LNCaP clone FGC (cell line): ENCODE measurements at regions not wholly inside any gene's neighbourhood (a gene's known extent, or its start where the extent isn't known, plus 50 kb on each side); places are given as distances from the start of the nearest gene placed in this dataset.

Source experiments
- DNase-seq: peaks from one replicate; pipeline ENCODE4 v3.0.0-alpha.2; 2011; ENCODE audit warnings: low read depth
- H3K4me3 ChIP-seq: 2 replicates; pipeline ENCODE4 v1.5.1; 2011; ENCODE audit warnings: mild to moderate bottlenecking, low read depth, low read length, control low read depth
- TF ChIP-seq, protein P1 (sequence below): IDR thresholded peaks from 2 replicates; pipeline ENCODE4 v1.5.1; 2012; ENCODE audit warnings: mild to moderate bottlenecking; ENCODE audit not compliant: control insufficient read depth, insufficient read depth; ENCODE audit errors: extremely low read depth

GRCh38 chr7:85627791-85628586 lies 441.1 kb upstream of the SEMA3D start:
- DNase-seq: no peak
- no peak overlapping the region for H3K4me3 ChIP-seq
- TF ChIP-seq, protein P1, sequence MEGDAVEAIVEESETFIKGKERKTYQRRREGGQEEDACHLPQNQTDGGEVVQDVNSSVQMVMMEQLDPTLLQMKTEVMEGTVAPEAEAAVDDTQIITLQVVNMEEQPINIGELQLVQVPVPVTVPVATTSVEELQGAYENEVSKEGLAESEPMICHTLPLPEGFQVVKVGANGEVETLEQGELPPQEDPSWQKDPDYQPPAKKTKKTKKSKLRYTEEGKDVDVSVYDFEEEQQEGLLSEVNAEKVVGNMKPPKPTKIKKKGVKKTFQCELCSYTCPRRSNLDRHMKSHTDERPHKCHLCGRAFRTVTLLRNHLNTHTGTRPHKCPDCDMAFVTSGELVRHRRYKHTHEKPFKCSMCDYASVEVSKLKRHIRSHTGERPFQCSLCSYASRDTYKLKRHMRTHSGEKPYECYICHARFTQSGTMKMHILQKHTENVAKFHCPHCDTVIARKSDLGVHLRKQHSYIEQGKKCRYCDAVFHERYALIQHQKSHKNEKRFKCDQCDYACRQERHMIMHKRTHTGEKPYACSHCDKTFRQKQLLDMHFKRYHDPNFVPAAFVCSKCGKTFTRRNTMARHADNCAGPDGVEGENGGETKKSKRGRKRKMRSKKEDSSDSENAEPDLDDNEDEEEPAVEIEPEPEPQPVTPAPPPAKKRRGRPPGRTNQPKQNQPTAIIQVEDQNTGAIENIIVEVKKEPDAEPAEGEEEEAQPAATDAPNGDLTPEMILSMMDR: no peak

- TF ChIP-seq, protein P1: no peak
- DNase-seq: no peak
These were observed 435.2 kb upstream of the SEMA3D start for GRCh38 chr7:85622059-85622458.

GRCh38 chr7:85620936-85621685 lies 434.3 kb upstream of the SEMA3D start:
- DNase-seq: no peak
- TF ChIP-seq, protein P1: no peak
- no peak overlapping the region for H3K4me3 ChIP-seq

More at GRCh38 chr7:85622059-85622458, 435.2 kb upstream of the SEMA3D start:
- H3K4me3 ChIP-seq: no peak overlapping the region

DNA sequence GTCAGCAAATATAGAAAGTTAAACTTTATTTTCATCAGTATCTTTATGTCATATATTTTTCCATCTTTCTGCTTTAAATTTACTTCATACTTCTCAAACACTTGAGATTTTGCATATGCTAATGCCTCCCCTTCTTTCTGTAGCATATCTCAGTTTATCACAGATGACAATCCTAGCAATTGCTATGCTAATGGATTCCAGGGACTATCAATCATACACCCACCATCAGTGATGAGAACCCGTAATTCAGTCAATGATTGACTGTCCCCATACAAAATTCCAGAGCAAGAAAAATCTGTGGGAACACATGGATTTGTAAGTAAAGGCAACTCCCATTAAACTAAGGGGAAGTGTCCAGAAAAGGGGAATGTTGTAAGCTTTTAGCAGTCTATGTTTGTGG lies 432.4 kb upstream of the SEMA3D start:
- TF ChIP-seq, protein P1: no peak
- no peak overlapping the region for H3K4me3 ChIP-seq
- no peak for DNase-seq

GRCh38 chr7:85614684-85615083 lies 427.8 kb upstream of the SEMA3D start:
- no peak for DNase-seq
- TF ChIP-seq, protein P1: no peak
- no peak overlapping the region for H3K4me3 ChIP-seq

- TF ChIP-seq, protein P1: no peak
- no peak overlapping the region for H3K4me3 ChIP-seq
- no peak for DNase-seq
These were observed 425.7 kb upstream of the SEMA3D start for GRCh38 chr7:85612514-85612913.
